ENCODE measurements at regions not wholly inside any gene's neighbourhood (a gene's known extent, or its start where the extent isn't known, plus 50 kb on each side); places are given as distances from the start of the nearest gene placed in this dataset.

DNA sequence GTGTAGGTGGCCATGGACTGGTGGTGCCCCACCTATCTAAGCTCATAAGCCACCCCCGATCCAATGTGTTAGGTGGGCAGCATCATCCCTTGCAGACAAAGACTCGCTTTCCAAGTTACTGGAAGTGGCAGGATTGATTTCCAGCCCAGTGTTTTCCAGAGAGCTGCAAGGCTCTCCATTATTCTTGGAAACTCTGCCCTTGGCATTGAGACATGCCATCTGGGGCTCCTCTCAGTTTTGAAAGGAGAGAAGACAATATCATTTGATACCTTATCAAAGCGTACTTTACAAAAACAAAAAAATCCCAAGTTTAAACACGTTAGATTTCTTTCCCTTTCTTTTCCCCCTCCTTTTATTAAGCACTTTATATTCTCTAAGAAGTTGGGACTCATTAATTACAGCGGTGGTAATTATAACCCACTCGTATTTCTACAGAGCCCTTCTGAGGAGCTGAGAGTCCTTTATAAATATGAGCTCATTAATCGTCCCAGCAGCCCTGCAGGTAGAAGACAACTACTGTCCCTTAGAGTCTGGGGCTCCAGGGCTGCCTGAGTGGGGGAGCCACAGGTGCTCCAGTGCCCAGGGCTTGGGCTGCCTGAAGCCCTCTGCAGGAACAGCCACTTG lies 226.1 kb downstream of the TLE3 start:
- TF ChIP-seq CEBPB (IDR thresholded peaks at IDR 0.05) (no peak), RAD21 (IDR thresholded peaks at IDR 0.05; ENCODE audit: low read depth) (no peak), FOXM1 (IDR thresholded peaks at IDR 0.05; ENCODE audit: borderline replicate concordance, low read depth) (no peak), EGR1 (IDR thresholded peaks at IDR 0.05) (no peak), TCF12 (IDR thresholded peaks at IDR 0.05; ENCODE audit: low read depth) (no peak)
- TF ChIP-seq, protein P1, sequence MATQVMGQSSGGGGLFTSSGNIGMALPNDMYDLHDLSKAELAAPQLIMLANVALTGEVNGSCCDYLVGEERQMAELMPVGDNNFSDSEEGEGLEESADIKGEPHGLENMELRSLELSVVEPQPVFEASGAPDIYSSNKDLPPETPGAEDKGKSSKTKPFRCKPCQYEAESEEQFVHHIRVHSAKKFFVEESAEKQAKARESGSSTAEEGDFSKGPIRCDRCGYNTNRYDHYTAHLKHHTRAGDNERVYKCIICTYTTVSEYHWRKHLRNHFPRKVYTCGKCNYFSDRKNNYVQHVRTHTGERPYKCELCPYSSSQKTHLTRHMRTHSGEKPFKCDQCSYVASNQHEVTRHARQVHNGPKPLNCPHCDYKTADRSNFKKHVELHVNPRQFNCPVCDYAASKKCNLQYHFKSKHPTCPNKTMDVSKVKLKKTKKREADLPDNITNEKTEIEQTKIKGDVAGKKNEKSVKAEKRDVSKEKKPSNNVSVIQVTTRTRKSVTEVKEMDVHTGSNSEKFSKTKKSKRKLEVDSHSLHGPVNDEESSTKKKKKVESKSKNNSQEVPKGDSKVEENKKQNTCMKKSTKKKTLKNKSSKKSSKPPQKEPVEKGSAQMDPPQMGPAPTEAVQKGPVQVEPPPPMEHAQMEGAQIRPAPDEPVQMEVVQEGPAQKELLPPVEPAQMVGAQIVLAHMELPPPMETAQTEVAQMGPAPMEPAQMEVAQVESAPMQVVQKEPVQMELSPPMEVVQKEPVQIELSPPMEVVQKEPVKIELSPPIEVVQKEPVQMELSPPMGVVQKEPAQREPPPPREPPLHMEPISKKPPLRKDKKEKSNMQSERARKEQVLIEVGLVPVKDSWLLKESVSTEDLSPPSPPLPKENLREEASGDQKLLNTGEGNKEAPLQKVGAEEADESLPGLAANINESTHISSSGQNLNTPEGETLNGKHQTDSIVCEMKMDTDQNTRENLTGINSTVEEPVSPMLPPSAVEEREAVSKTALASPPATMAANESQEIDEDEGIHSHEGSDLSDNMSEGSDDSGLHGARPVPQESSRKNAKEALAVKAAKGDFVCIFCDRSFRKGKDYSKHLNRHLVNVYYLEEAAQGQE (IDR thresholded peaks at IDR 0.05; ENCODE audit: low read depth) = no peak

Data from Ishikawa (cell line).